ENCODE measurements at regions not wholly inside any gene's neighbourhood (a gene's known extent, or its start where the extent isn't known, plus 50 kb on each side); places are given as distances from the start of the nearest gene placed in this dataset.

DNA sequence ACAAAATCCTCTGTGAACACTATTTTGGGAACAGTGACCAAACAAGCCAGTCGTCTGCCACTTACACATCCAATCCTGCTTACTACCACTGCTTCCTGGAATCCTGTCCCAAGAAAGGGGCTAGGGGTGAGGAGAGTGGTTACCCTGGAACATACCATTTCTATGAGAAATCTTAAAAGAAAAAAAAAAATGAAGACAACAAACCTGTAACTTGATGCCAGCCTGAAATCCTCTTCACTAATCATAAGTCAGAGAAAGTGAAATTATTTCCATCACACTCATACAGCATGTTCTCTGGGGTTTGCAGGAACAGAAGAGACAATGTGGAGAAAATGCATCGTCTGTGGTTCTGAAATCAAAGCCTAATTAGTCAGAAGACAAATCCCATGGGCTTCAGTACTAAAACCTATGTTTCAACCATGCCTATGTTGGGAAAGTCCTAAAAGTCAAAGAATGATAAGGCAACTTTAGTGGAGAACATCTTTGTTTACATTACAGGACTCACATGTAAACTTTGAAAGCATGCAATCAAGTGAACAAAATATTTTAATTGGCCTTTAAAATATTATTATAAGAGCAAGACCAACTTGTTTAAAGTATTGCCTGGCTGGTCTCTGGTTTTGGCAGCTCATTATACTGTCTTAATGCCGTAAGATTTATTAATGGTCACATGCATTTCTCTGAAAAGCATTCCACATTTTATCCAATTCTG, 220.7 kb downstream of the LTN1 start:
- Mint-ChIP-seq H3K27me3 (ENCODE audit: unreplicated experiment) (no peaks in the 10 kb centered on the region), H3K36me3 (ENCODE audit: insufficient read depth, unreplicated experiment) (no peaks in the 10 kb centered on the region), H3K9me3 (ENCODE audit: low read depth, unreplicated experiment) (peaks cover 2% of the 10 kb centered on the region), H3K4me1 (ENCODE audit: low read depth, unreplicated experiment) (peaks cover 10% of the 10 kb centered on the region), H3K27ac (ENCODE audit: unreplicated experiment) (no peak overlapping the region), H3K4me3 (ENCODE audit: low read depth, unreplicated experiment) (no peak overlapping the region)
- no TSS peak for BruUV-seq (replicated peaks)
- DNase-seq = no peak
- TF ChIP-seq, protein P1, sequence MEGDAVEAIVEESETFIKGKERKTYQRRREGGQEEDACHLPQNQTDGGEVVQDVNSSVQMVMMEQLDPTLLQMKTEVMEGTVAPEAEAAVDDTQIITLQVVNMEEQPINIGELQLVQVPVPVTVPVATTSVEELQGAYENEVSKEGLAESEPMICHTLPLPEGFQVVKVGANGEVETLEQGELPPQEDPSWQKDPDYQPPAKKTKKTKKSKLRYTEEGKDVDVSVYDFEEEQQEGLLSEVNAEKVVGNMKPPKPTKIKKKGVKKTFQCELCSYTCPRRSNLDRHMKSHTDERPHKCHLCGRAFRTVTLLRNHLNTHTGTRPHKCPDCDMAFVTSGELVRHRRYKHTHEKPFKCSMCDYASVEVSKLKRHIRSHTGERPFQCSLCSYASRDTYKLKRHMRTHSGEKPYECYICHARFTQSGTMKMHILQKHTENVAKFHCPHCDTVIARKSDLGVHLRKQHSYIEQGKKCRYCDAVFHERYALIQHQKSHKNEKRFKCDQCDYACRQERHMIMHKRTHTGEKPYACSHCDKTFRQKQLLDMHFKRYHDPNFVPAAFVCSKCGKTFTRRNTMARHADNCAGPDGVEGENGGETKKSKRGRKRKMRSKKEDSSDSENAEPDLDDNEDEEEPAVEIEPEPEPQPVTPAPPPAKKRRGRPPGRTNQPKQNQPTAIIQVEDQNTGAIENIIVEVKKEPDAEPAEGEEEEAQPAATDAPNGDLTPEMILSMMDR (IDR thresholded peaks at IDR 0.05; ENCODE audit: unreplicated experiment) = no peak
- CTCF ChIA-PET = no interaction called here
- intact Hi-C loops (cut with micrococcal nuclease; ENCODE audit: unreplicated experiment) = no loop called here

DNA sequence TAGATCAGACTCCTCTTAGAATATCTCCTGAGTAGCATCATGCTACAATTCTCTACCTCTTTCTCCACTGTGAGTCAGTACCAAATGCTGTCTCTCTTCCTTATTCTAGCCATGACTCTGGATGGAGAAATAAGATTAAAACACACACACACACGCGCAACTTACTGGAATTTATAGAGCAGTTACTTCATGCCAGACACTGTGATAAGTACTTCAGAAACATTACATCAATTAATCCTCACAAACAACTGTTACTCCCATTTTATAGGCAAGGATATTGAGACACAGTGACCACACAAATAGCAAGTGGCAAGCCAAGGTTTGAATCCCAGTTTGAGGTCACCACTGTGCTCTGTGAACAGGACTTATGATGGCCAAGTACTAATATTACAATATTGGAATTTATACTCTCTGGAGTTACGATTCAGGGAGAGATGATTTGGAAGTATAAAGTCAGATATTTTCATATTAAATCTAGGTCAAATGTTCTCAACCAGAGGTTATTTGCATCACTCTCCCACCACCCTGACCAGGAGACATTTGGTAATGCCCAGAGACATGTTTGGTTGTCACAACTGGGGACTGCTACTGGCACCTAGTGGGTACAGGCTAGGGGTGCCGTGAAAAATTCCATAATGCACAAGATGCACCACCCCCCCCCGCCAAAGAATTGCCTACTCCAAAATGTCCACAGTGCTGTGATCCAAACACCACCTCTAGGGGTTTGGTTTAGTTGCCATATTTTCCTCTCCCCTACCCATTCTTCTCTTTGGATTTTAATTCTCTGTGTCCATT, 221.6 kb downstream of the LTN1 start:
- BruUV-seq (replicated peaks) = no TSS peak
- TF ChIP-seq, protein P1 (IDR thresholded peaks at IDR 0.05; ENCODE audit: unreplicated experiment) = no peak
- H3K27ac Mint-ChIP-seq (ENCODE audit: unreplicated experiment) = no peak overlapping the region
- H3K4me3 Mint-ChIP-seq (ENCODE audit: low read depth, unreplicated experiment) = no peak overlapping the region
- no peak for DNase-seq
- CTCF ChIA-PET = no interaction called here
- H3K9me3 Mint-ChIP-seq (ENCODE audit: low read depth, unreplicated experiment) = peaks cover 2% of the 10 kb centered on the region
- no peaks in the 10 kb centered on the region for H3K27me3 Mint-ChIP-seq (ENCODE audit: unreplicated experiment)
- H3K36me3 Mint-ChIP-seq (ENCODE audit: insufficient read depth, unreplicated experiment) = no peaks in the 10 kb centered on the region
- intact Hi-C loops (cut with micrococcal nuclease; ENCODE audit: unreplicated experiment) = no loop called here
- H3K4me1 Mint-ChIP-seq (ENCODE audit: low read depth, unreplicated experiment) = peaks cover 10% of the 10 kb centered on the region

GRCh38 chr21:28769683-28770082, 223.0 kb downstream of the LTN1 start:
- no peak overlapping the region for H3K27ac Mint-ChIP-seq (ENCODE audit: unreplicated experiment)
- no TSS peak for BruUV-seq (replicated peaks)
- H3K36me3 Mint-ChIP-seq (ENCODE audit: insufficient read depth, unreplicated experiment) = no peaks in the 10 kb centered on the region
- no peaks in the 10 kb centered on the region for H3K27me3 Mint-ChIP-seq (ENCODE audit: unreplicated experiment)
- TF ChIP-seq, protein P1 (IDR thresholded peaks at IDR 0.05; ENCODE audit: unreplicated experiment) = no peak
- intact Hi-C loops (cut with micrococcal nuclease; ENCODE audit: unreplicated experiment) = no loop called here
- no peak for DNase-seq
- CTCF ChIA-PET = interaction anchor here (1.0 kb wide), 1 partner anchor 24 kb away, joined by 3 read pairs; no protein-coding TSS in a partner anchor
- peaks cover 10% of the 10 kb centered on the region for H3K4me1 Mint-ChIP-seq (ENCODE audit: low read depth, unreplicated experiment)
- H3K4me3 Mint-ChIP-seq (ENCODE audit: low read depth, unreplicated experiment) = no peak overlapping the region
- no peaks in the 10 kb centered on the region for H3K9me3 Mint-ChIP-seq (ENCODE audit: low read depth, unreplicated experiment)

DNA sequence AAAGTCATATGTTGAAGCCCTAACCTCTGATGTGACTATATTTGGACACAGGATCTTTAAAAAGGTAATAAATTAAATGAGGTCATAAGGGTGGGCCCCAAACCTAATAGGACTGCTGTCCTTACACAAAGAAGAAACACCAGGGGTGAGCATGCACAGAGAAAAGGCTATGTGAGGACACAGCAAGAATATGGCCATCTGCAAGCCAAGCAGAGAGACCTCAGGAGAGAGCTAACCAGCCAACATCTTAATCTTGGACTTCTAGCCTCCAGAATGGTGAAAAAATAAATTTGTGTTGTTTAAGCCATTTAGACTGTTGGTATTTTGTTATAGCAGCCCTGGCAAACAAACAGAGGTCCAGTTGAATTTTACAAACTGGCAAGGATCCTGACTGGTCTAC, 223.9 kb downstream of the LTN1 start:
- DNase-seq = no peak
- Mint-ChIP-seq H3K27me3 (ENCODE audit: unreplicated experiment) (no peaks in the 10 kb centered on the region), H3K4me3 (ENCODE audit: low read depth, unreplicated experiment) (no peak overlapping the region), H3K4me1 (ENCODE audit: low read depth, unreplicated experiment) (peaks cover 10% of the 10 kb centered on the region), H3K9me3 (ENCODE audit: low read depth, unreplicated experiment) (no peaks in the 10 kb centered on the region), H3K36me3 (ENCODE audit: insufficient read depth, unreplicated experiment) (no peaks in the 10 kb centered on the region), H3K27ac (ENCODE audit: unreplicated experiment) (no peak overlapping the region)
- TF ChIP-seq, protein P1 (IDR thresholded peaks at IDR 0.05; ENCODE audit: unreplicated experiment) = no peak
- intact Hi-C loops (cut with micrococcal nuclease; ENCODE audit: unreplicated experiment) = no loop called here
- CTCF ChIA-PET = no interaction called here
- no TSS peak for BruUV-seq (replicated peaks)
